Naive thymus-derived CD8-positive, alpha-beta T cell (primary cell): ENCODE measurements at regions not wholly inside any gene's neighbourhood (a gene's known extent, or its start where the extent isn't known, plus 50 kb on each side); places are given as distances from the start of the nearest gene placed in this dataset.

Experiments used
- ATAC-seq, 2 donors: fragments of 150-1000 bp; cut with Tn5 transposase in 1 of 2; sonication (Bioruptor Pico), chemical (Tn5 transposase) in 1 of 2; 1 replicate in 1 of 2; 2 replicates in 1 of 2; pipeline ENCODE4 v1.10.0; 2021; ENCODE audit warnings: mild to moderate bottlenecking in 2 of 2, moderate library complexity in 2 of 2
- POLR2A ChIA-PET: fragments of 350-600 bp; sonication (Branson Sonifier 250); formaldehyde crosslinking; loops from one replicate; lab custom pipeline; 2021; ENCODE audit warnings: antibody characterized with exemption; lab: Charles Lee
- DNase-seq, 10 donors: peaks; one replicate each; pipeline versions ENCODE4 v3.0.0 to v3.0.0-alpha.2; 2020 to 2022
- H3K27ac Mint-ChIP-seq, 10 donors: one replicate each; pipeline ENCODE4 v1.8.0; 2020 to 2022; ENCODE audit warnings: mild to moderate bottlenecking in 10 of 10, mixed read lengths in 10 of 10, moderate library complexity in 4 of 10, inconsistent platforms in 1 of 10
- H3K27me3 Mint-ChIP-seq, 5 donors: one replicate each; pipeline ENCODE4 v1.8.0; 2021 to 2022; ENCODE audit warnings: mixed read lengths in 5 of 5
- H3K36me3 Mint-ChIP-seq, 3 donors: one replicate each; pipeline ENCODE4 v1.8.0; 2020 to 2022; ENCODE audit warnings: mixed read lengths in 3 of 3, mild to moderate bottlenecking in 2 of 3, inconsistent platforms in 1 of 3
- H3K4me1 Mint-ChIP-seq, 4 donors: one replicate each; pipeline ENCODE4 v1.8.0; 2021 to 2022; ENCODE audit warnings: mixed read lengths in 4 of 4
- H3K4me3 Mint-ChIP-seq, 10 donors: one replicate each; pipeline ENCODE4 v1.8.0; 2020 to 2022; ENCODE audit warnings: mild to moderate bottlenecking in 10 of 10, mixed read lengths in 10 of 10, moderate library complexity in 6 of 10, inconsistent platforms in 1 of 10
- H3K9me3 Mint-ChIP-seq, 9 donors: one replicate each; pipeline ENCODE4 v1.8.0; 2020 to 2022; ENCODE audit warnings: mixed read lengths in 9 of 9, mild to moderate bottlenecking in 3 of 9, inconsistent platforms in 1 of 9, moderate library complexity in 1 of 9

GRCh38 chr20:40471261-40471629 is 217.8 kb downstream of the MAFB start:
- POLR2A ChIA-PET: no interaction called here
- Mint-ChIP-seq H3K4me3 (no peak overlapping the region), H3K4me1 (no peaks in the 10 kb centered on the region), H3K27ac (no peak overlapping the region), H3K9me3 (no peaks in the 10 kb centered on the region), H3K27me3 (peaks cover 2 to 36% (median 5%) of the 10 kb centered on the region in 5 donors), H3K36me3 (no peaks in the 10 kb centered on the region)
- no peak for DNase-seq
- ATAC-seq: no peak

GRCh38 chr20:40470445-40471260 is 218.4 kb downstream of the MAFB start:
- Mint-ChIP-seq H3K4me1 (no peaks in the 10 kb centered on the region), H3K36me3 (no peaks in the 10 kb centered on the region), H3K27me3 (peaks cover 2 to 30% (median 4%) of the 10 kb centered on the region in 5 donors), H3K9me3 (no peaks in the 10 kb centered on the region), H3K4me3 (no peak overlapping the region), H3K27ac (no peak overlapping the region)
- DNase-seq (no peak), ATAC-seq (no peak)
- POLR2A ChIA-PET: no interaction called here

- H3K27ac Mint-ChIP-seq: no peak overlapping the region
- no peaks in the 10 kb centered on the region for H3K4me1 Mint-ChIP-seq
- POLR2A ChIA-PET: no interaction called here
- no peaks in the 10 kb centered on the region for H3K36me3 Mint-ChIP-seq
- no peak overlapping the region for H3K4me3 Mint-ChIP-seq
- DNase-seq: no peak
- no peaks in the 10 kb centered on the region for H3K9me3 Mint-ChIP-seq
- no peak for ATAC-seq
- H3K27me3 Mint-ChIP-seq: peaks cover 0 to 16% (median 2%) of the 10 kb centered on the region in 5 donors
Observed at GRCh38 chr20:40468759-40469158, 220.3 kb downstream of the MAFB start.

- Mint-ChIP-seq H3K27me3 (peaks cover 0 to 9% (median 2%) of the 10 kb centered on the region in 5 donors), H3K36me3 (no peaks in the 10 kb centered on the region), H3K4me1 (no peaks in the 10 kb centered on the region), H3K9me3 (no peaks in the 10 kb centered on the region), H3K4me3 (no peak overlapping the region), H3K27ac (no peak overlapping the region)
- ATAC-seq (no peak), DNase-seq (no peak)
- POLR2A ChIA-PET: no interaction called here
Observed at GRCh38 chr20:40467703-40468411, 221.2 kb downstream of the MAFB start.

GRCh38 chr20:40467067-40467466 is 222.0 kb downstream of the MAFB start:
- H3K27ac Mint-ChIP-seq: no peak overlapping the region
- no peak overlapping the region for H3K4me3 Mint-ChIP-seq
- DNase-seq (no peak), ATAC-seq (no peak)
- POLR2A ChIA-PET: no interaction called here
- H3K36me3 Mint-ChIP-seq: no peaks in the 10 kb centered on the region
- no peaks in the 10 kb centered on the region for H3K4me1 Mint-ChIP-seq
- no peaks in the 10 kb centered on the region for H3K9me3 Mint-ChIP-seq
- H3K27me3 Mint-ChIP-seq: peaks cover 0 to 7% (median 1%) of the 10 kb centered on the region in 5 donors

- no peak for DNase-seq
- Mint-ChIP-seq H3K4me1 (no peaks in the 10 kb centered on the region), H3K27ac (no peak overlapping the region), H3K9me3 (no peaks in the 10 kb centered on the region), H3K4me3 (no peak overlapping the region), H3K27me3 (peaks cover 0 to 12% (median 0%) of the 10 kb centered on the region in 5 donors), H3K36me3 (no peaks in the 10 kb centered on the region)
- ATAC-seq: no peak
- POLR2A ChIA-PET: no interaction called here
Observed at GRCh38 chr20:40464731-40465208, 224.3 kb downstream of the MAFB start.

- DNase-seq (no peak), ATAC-seq (no peak)
- peaks cover 0 to 10% (median 0%) of the 10 kb centered on the region in 5 donors for H3K27me3 Mint-ChIP-seq
- no peaks in the 10 kb centered on the region for H3K4me1 Mint-ChIP-seq
- POLR2A ChIA-PET: no interaction called here
- no peak overlapping the region for H3K27ac Mint-ChIP-seq
- no peak overlapping the region for H3K4me3 Mint-ChIP-seq
- no peaks in the 10 kb centered on the region for H3K9me3 Mint-ChIP-seq
- H3K36me3 Mint-ChIP-seq: no peaks in the 10 kb centered on the region
Observed at GRCh38 chr20:40463171-40463570, 225.9 kb downstream of the MAFB start.

- Mint-ChIP-seq H3K4me3 (no peak overlapping the region), H3K27ac (no peak overlapping the region)
Observed at GRCh38 chr20:40462566-40462965, 226.5 kb downstream of the MAFB start.

GRCh38 chr20:40459299-40459698 is 229.7 kb downstream of the MAFB start:
- no peak overlapping the region for H3K4me3 Mint-ChIP-seq
- H3K4me1 Mint-ChIP-seq: no peaks in the 10 kb centered on the region
- POLR2A ChIA-PET: no interaction called here

More at GRCh38 chr20:40462566-40462965, 226.5 kb downstream of the MAFB start:
- Mint-ChIP-seq H3K4me1 (no peaks in the 10 kb centered on the region), H3K9me3 (no peaks in the 10 kb centered on the region), H3K36me3 (no peaks in the 10 kb centered on the region), H3K27me3 (peaks cover 0 to 7% (median 0%) of the 10 kb centered on the region in 5 donors)
- POLR2A ChIA-PET: no interaction called here
- DNase-seq (no peak), ATAC-seq (no peak)

GRCh38 chr20:40457404-40457803 is 231.6 kb downstream of the MAFB start:
- Mint-ChIP-seq H3K9me3 (no peaks in the 10 kb centered on the region), H3K4me3 (no peak overlapping the region), H3K4me1 (no peaks in the 10 kb centered on the region), H3K27ac (no peak overlapping the region), H3K36me3 (no peaks in the 10 kb centered on the region), H3K27me3 (peaks cover 0 to 15% (median 4%) of the 10 kb centered on the region in 5 donors)
- ATAC-seq (no peak), DNase-seq (no peak)
- POLR2A ChIA-PET: no interaction called here

More at GRCh38 chr20:40459299-40459698, 229.7 kb downstream of the MAFB start:
- no peaks in the 10 kb centered on the region for H3K36me3 Mint-ChIP-seq
- no peaks in the 10 kb centered on the region for H3K9me3 Mint-ChIP-seq
- H3K27me3 Mint-ChIP-seq: peaks cover 0 to 15% (median 4%) of the 10 kb centered on the region in 5 donors
- no peak for ATAC-seq
- H3K27ac Mint-ChIP-seq: no peak overlapping the region
- DNase-seq: no peak

GRCh38 chr20:40452758-40453157 is 236.3 kb downstream of the MAFB start:
- Mint-ChIP-seq H3K4me3 (no peak overlapping the region), H3K4me1 (no peaks in the 10 kb centered on the region), H3K27me3 (peaks cover 0 to 29% (median 7%) of the 10 kb centered on the region in 5 donors), H3K27ac (no peak overlapping the region), H3K9me3 (no peaks in the 10 kb centered on the region), H3K36me3 (no peaks in the 10 kb centered on the region)
- ATAC-seq (no peak), DNase-seq (no peak)
- POLR2A ChIA-PET: no interaction called here

GRCh38 chr20:40451552-40451951 is 237.5 kb downstream of the MAFB start:
- H3K4me3 Mint-ChIP-seq: no peak overlapping the region
- H3K27ac Mint-ChIP-seq: no peak overlapping the region
- H3K27me3 Mint-ChIP-seq: peaks cover 0 to 39% (median 8%) of the 10 kb centered on the region in 5 donors
- ATAC-seq (no peak), DNase-seq (no peak)
- no peaks in the 10 kb centered on the region for H3K4me1 Mint-ChIP-seq
- H3K9me3 Mint-ChIP-seq: no peaks in the 10 kb centered on the region
- POLR2A ChIA-PET: no interaction called here
- no peaks in the 10 kb centered on the region for H3K36me3 Mint-ChIP-seq

GRCh38 chr20:40449974-40450616 is 238.9 kb downstream of the MAFB start:
- Mint-ChIP-seq H3K4me3 (no peak overlapping the region), H3K9me3 (no peaks in the 10 kb centered on the region), H3K36me3 (no peaks in the 10 kb centered on the region), H3K4me1 (no peaks in the 10 kb centered on the region), H3K27ac (no peak overlapping the region), H3K27me3 (peaks cover 1 to 27% (median 8%) of the 10 kb centered on the region in 5 donors)
- no peak for ATAC-seq
- POLR2A ChIA-PET: no interaction called here
- no peak for DNase-seq
